ENCODE measurements at regions not wholly inside any gene's neighbourhood (a gene's known extent, or its start where the extent isn't known, plus 50 kb on each side); places are given as distances from the start of the nearest gene placed in this dataset.

GRCh38 chr18:65227970-65228369, 522.8 kb upstream of the CDH7 start:
- Histone ChIP-seq H3K27ac (no peak overlapping the region), H3K4me3 (no peak overlapping the region)
- TF ChIP-seq CTCF (IDR thresholded peaks at IDR 0.05), result no peak
- DNase-seq (ENCODE audit: low spot score), result no peak

GRCh38 chr18:65221736-65222135, 529.1 kb upstream of the CDH7 start:
- TF ChIP-seq CTCF (IDR thresholded peaks at IDR 0.05), result no peak
- H3K4me3 ChIP-seq, result no peak overlapping the region
- DNase-seq (ENCODE audit: low spot score), result no peak
- H3K27ac ChIP-seq, result no peak overlapping the region

- H3K27ac ChIP-seq, result no peak overlapping the region
- no peak for TF ChIP-seq CTCF (IDR thresholded peaks at IDR 0.05)
- H3K4me3 ChIP-seq, result no peak overlapping the region
- DNase-seq (ENCODE audit: low spot score), result no peak
Measured at GRCh38 chr18:65221115-65221514, 529.7 kb upstream of the CDH7 start.

- no peak overlapping the region for H3K27ac ChIP-seq
- no peak overlapping the region for H3K4me3 ChIP-seq
- TF ChIP-seq CTCF (IDR thresholded peaks at IDR 0.05), result no peak
- DNase-seq (ENCODE audit: low spot score), result no peak
Measured at GRCh38 chr18:65215865-65216466, 534.8 kb upstream of the CDH7 start.

- Histone ChIP-seq H3K27ac (no peak overlapping the region), H3K4me3 (no peak overlapping the region)
- TF ChIP-seq CTCF (IDR thresholded peaks at IDR 0.05), result no peak
- no peak for DNase-seq (ENCODE audit: low spot score)
Measured at GRCh38 chr18:65214456-65214855, 536.4 kb upstream of the CDH7 start.

- DNase-seq (ENCODE audit: low spot score), result no peak
- no peak for TF ChIP-seq CTCF (IDR thresholded peaks at IDR 0.05)
- no peak overlapping the region for H3K27ac ChIP-seq
- no peak overlapping the region for H3K4me3 ChIP-seq
Measured at GRCh38 chr18:65206551-65207260, 544.1 kb upstream of the CDH7 start.

GRCh38 chr18:65202091-65202490, 548.7 kb upstream of the CDH7 start:
- Histone ChIP-seq H3K4me3 (no peak overlapping the region), H3K27ac (no peak overlapping the region)
- no peak for DNase-seq (ENCODE audit: low spot score)
- TF ChIP-seq CTCF (IDR thresholded peaks at IDR 0.05), result no peak

Measured in coronary artery (tissue), 2 donors.